H7 (cell line): ENCODE measurements at regions not wholly inside any gene's neighbourhood (a gene's known extent, or its start where the extent isn't known, plus 50 kb on each side); places are given as distances from the start of the nearest gene placed in this dataset.

Experiments
- DNase-seq: peaks from one replicate; pipeline ENCODE4 v3.0.0; 2012
- H3K27me3 ChIP-seq: 2 replicates; pipeline ENCODE4 v1.6.0; 2011; ENCODE audit warnings: mild to moderate bottlenecking, low read length; ENCODE audit not compliant: control insufficient read depth, insufficient read depth
- H3K36me3 ChIP-seq: replicated peaks from 2 replicates; pipeline ENCODE4 v1.5.1; 2011; ENCODE audit warnings: low read length; ENCODE audit not compliant: control insufficient read depth, insufficient read depth
- H3K4me3 ChIP-seq: 2 replicates; pipeline ENCODE4 v1.5.1; 2011; ENCODE audit warnings: low read depth, mild to moderate bottlenecking, control low read depth, low read length, moderate library complexity; ENCODE audit not compliant: insufficient read depth

DNA sequence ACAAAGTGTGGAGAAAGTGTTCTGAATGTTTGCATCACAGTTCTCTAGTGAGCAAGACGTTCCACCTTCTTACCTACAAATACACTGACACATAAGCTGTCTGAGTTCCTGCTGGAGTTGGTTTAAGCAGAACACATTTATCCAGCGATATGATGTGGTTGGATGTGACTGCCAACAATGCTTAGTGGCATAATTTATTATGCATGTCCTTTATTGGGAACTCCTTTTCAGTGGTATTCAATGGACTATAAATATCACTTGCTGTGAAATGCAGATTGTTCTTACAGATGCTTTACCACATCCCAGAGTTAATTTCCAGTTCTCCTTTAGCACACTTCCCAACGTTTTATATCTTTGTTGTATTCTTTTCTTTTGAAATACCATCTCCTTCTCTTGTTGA, 222.2 kb downstream of the LURAP1L start:
- DNase-seq: no peak
- Histone ChIP-seq H3K4me3 (no peak overlapping the region), H3K27me3 (no peaks in the 10 kb centered on the region), H3K36me3 (no peaks in the 10 kb centered on the region)

DNA sequence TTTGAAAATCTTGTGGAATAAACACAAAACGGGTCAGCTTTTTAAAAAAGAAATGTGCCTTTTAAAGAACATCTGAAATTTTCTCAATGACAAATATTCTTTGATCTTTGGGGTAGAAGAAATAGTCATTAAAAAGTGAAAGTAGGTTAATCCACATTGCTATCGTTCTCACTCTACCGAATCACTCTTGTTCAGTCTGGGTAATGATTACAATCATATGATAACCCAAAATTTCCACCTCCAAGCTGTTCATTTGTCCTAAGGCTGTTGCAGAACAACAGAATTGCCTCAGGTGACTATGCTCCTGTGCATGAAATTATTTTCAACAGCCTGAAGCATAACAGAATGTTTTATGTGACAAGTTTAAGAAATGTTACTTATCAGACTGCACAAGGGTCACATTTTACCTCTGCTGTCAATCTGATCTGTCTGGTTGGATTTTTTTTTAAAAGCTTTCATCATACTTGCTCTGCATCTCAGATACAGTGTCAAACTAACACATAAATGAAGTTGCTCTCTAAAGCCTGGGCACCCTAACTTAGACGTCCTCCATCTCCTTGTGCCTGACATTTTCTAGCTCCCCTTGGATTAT, 227.3 kb downstream of the LURAP1L start:
- Histone ChIP-seq H3K36me3 (no peaks in the 10 kb centered on the region), H3K4me3 (no peak overlapping the region), H3K27me3 (no peaks in the 10 kb centered on the region)
- DNase-seq: no peak

- Histone ChIP-seq H3K36me3 (no peaks in the 10 kb centered on the region), H3K4me3 (no peak overlapping the region), H3K27me3 (no peaks in the 10 kb centered on the region)
- no peak for DNase-seq
Measured at GRCh38 chr9:13002740-13003139, 227.9 kb downstream of the LURAP1L start.

- H3K36me3 ChIP-seq: no peaks in the 10 kb centered on the region
- DNase-seq: no peak
- H3K27me3 ChIP-seq: no peaks in the 10 kb centered on the region
- H3K4me3 ChIP-seq: no peak overlapping the region
Measured at GRCh38 chr9:13009871-13010270, 235.1 kb downstream of the LURAP1L start.

DNA sequence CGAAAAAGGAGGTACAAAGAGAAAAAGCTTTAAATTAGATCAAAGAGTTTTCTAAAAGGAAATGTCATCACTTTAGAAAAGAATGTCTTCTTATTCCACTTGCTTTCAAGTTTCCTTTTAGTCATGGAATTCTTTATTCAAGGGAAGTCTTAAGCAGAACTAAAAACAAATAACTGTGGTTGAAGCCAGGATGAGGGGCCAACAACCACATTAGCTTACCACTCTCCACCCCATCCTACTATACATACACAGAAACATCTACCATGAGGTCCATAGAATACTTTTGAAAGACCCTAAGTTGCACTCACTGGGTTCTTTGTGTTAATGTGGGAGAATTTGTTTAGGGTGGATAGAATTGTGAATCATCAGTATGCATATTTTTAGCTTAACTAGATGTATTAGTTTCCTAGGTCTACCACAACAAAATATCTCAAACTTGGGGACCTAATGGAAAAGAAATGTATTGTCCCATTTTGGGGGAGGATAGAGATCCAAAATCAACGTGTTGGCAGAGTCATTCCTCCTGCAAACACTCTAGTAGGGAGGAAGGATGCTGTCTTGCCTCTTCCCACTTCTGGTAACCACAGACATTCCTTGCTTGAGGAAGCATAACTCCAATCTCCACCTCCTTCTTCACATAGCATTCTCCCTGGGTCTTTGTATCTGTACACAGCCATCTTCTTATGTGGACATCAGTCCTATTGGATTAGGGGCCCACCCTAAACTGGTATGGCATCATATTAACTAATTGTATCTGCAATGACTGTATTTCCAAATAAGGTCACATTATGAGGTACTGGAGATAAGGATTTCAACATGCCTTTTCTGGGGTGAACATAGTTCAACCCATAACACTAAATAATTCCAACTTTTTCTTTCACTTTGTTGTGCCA, 239.4 kb downstream of the LURAP1L start:
- no peak overlapping the region for H3K4me3 ChIP-seq
- no peaks in the 10 kb centered on the region for H3K36me3 ChIP-seq
- no peaks in the 10 kb centered on the region for H3K27me3 ChIP-seq
- DNase-seq: no peak

DNA sequence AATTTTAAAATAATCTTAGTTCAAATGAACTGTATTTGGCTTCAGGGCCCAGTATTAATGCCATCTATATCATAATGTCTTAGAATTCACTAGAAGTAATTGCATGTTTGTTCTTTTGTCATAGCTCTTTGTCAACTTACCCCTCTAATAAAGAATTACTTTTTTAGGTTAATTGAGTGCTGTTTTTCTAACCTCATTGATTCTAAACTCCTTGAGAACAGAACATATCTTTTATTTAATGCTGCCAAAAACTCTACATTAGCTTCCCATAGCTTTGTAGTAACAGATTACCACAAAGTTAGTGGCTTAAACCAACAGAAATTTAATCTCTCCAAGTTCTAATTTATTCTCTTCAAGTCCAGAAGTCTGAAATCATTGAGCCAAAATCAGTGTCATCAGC, 242.4 kb downstream of the LURAP1L start:
- Histone ChIP-seq H3K27me3 (no peaks in the 10 kb centered on the region), H3K36me3 (no peaks in the 10 kb centered on the region), H3K4me3 (no peak overlapping the region)
- DNase-seq: no peak

- no peak for DNase-seq
- Histone ChIP-seq H3K36me3 (no peaks in the 10 kb centered on the region), H3K4me3 (no peak overlapping the region), H3K27me3 (no peaks in the 10 kb centered on the region)
Measured at GRCh38 chr9:13020146-13021040, 245.6 kb downstream of the LURAP1L start.

DNA sequence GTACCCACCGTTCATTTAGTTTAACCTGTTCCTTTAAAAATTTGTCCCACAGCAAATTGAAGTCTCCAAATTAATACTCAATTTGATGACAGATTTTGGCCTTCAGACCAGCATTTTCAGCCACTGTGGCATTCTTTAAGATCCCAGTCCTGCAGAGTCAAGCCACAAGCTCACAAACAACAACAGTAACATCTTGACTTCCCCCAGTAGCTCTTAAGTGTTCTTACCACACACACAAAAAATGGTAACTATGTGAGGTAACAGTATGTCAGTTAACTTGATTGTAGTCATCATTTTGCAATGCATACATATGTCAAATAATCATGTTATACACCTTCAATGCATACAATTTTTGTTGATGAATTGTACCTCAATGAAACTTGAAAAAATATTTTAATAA, 247.9 kb downstream of the LURAP1L start:
- no peaks in the 10 kb centered on the region for H3K36me3 ChIP-seq
- DNase-seq: no peak
- H3K4me3 ChIP-seq: no peak overlapping the region
- no peaks in the 10 kb centered on the region for H3K27me3 ChIP-seq

- no peak overlapping the region for H3K4me3 ChIP-seq
- no peaks in the 10 kb centered on the region for H3K27me3 ChIP-seq
- DNase-seq: no peak
- H3K36me3 ChIP-seq: no peaks in the 10 kb centered on the region
Measured at GRCh38 chr9:13023498-13023897, 248.7 kb downstream of the LURAP1L start.

DNA sequence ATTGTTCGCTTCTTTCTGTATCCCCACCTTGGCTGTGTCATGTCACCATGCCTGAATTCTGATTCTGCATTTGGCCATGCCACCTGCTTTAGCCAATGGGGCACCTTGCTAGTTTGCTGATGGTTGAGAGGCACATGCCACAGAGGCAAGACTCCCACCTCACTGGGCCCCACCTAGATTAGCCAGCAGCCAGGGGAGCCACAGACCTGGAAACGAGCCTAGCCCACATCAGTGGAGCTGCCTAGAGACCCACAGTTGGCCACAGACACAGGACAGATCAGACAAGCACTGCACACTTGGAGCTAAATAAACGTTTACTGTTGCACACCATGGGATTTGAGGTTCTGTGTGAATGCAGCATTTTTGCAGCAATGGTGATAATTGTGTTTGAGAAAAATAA, 252.1 kb downstream of the LURAP1L start:
- no peaks in the 10 kb centered on the region for H3K27me3 ChIP-seq
- DNase-seq: no peak
- no peak overlapping the region for H3K4me3 ChIP-seq
- H3K36me3 ChIP-seq: no peaks in the 10 kb centered on the region

- no peaks in the 10 kb centered on the region for H3K36me3 ChIP-seq
- no peaks in the 10 kb centered on the region for H3K27me3 ChIP-seq
- DNase-seq: no peak
- H3K4me3 ChIP-seq: no peak overlapping the region
Measured at GRCh38 chr9:13027879-13028278, 251.6 kb downstream of the MPDZ start.

DNA sequence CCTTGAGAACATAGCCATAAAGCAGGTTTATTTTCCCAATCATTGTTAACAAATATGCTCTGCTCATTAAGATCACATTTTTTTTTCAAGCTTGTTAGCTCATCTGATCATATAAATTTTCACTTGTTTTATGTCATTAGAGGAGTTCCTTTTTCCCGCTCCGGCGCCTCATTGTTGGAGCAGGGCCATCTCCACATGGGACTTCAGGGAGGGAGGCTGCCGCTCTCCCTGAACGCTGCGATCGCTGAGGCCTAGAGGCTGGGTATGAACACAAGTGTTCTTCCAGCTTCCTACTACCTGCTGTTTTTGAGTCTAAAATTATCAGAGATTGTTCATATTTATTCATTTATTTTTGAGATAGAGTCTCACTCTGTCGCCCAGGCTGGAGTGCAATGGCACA, 246.9 kb downstream of the MPDZ start:
- no peak for DNase-seq
- Histone ChIP-seq H3K36me3 (no peaks in the 10 kb centered on the region), H3K4me3 (no peak overlapping the region)

DNA sequence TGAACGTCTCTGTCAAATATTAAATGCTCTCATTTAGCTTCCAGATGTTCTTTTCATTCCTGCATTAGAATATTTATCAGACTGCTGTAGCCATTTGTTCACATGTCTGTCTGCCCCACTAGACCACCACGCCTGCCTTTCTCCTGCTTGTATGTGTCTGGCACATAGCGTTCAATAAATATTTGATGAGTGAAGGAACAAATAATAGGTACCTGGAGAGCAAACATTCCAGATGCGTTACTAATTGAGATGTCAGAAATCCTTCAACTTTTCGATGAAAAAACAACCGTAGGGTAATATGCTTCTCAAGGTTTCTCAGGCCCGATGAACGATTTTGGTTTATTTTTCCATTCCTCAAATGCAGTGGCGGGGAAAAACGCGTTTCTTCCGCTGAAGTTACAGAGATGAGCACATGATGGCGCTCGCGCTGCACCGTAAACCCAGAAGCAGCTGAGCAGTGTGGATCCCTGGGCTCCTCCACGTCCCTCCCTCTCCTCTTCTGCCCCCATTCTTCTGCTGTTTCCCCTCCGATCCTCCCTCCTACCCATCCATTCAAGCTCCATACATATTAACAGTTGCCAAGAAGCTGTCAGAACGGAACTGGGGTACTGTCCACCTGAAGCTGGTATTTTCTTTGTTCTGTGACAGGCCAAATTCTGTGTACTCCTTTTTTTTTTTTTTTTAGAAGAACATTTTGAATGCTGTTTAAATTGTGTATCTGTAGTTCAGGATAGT, 245.4 kb downstream of the MPDZ start:
- DNase-seq: peak; percentile 85
- Histone ChIP-seq H3K27me3 (no peaks in the 10 kb centered on the region), H3K36me3 (no peaks in the 10 kb centered on the region), H3K4me3 (no peak overlapping the region)

More for the DNA sequence above, 246.9 kb downstream of the MPDZ start:
- H3K27me3 ChIP-seq: no peaks in the 10 kb centered on the region

GRCh38 chr9:13034694-13035002, 244.8 kb downstream of the MPDZ start:
- DNase-seq: no peak
- Histone ChIP-seq H3K4me3 (no peak overlapping the region), H3K27me3 (no peaks in the 10 kb centered on the region), H3K36me3 (no peaks in the 10 kb centered on the region)
